GM23248 (cell line): ENCODE measurements at regions not wholly inside any gene's neighbourhood (a gene's known extent, or its start where the extent isn't known, plus 50 kb on each side); places are given as distances from the start of the nearest gene placed in this dataset.

Experiments
- DNase-seq: peaks from one replicate; pipeline ENCODE4 v3.0.0-alpha.2; 2015
- H2AFZ ChIP-seq: fragments of 200-600 bp; sonication (generic); 2 replicates; pipeline ENCODE4 v1.6.1; 2016; ENCODE audit warnings: antibody characterized with exemption
- H3F3A ChIP-seq: fragments of 200-600 bp; sonication (generic); 2 replicates; pipeline ENCODE4 v1.6.1; 2016; ENCODE audit warnings: mild to moderate bottlenecking, antibody characterized with exemption, mixed run types; ENCODE audit not compliant: insufficient read depth
- H3K27ac ChIP-seq: fragments of 200-600 bp; sonication (generic); 2 replicates; pipeline ENCODE4 v1.5.1; 2016; ENCODE audit warnings: mild to moderate bottlenecking
- H3K27me3 ChIP-seq: fragments of 200-600 bp; sonication (generic); replicated peaks from 2 replicates; pipeline ENCODE4 v1.6.1; 2016; ENCODE audit warnings: mild to moderate bottlenecking; ENCODE audit not compliant: insufficient read depth
- H3K36me3 ChIP-seq: fragments of 200-600 bp; sonication (generic); 2 replicates; pipeline ENCODE4 v1.6.1; 2016; ENCODE audit warnings: low read depth, mild to moderate bottlenecking
- H3K4me1 ChIP-seq: fragments of 200-600 bp; sonication (generic); 2 replicates; pipeline ENCODE4 v1.6.1; 2016; ENCODE audit warnings: mild to moderate bottlenecking; ENCODE audit not compliant: insufficient read depth
- H3K4me2 ChIP-seq: fragments of 200-600 bp; sonication (generic); one replicate; pipeline ENCODE4 v1.6.1; 2016; ENCODE audit warnings: mild to moderate bottlenecking; ENCODE audit not compliant: unreplicated experiment
- H3K4me3 ChIP-seq: fragments of 200-600 bp; sonication (generic); 2 replicates; pipeline ENCODE4 v1.5.1; 2016; ENCODE audit warnings: mild to moderate bottlenecking
- H3K79me2 ChIP-seq: fragments of 200-600 bp; sonication (generic); 2 replicates; pipeline ENCODE4 v1.6.1; 2016; ENCODE audit warnings: mild to moderate bottlenecking; ENCODE audit not compliant: insufficient read depth
- H3K9ac ChIP-seq: fragments of 200-600 bp; sonication (generic); 2 replicates; pipeline ENCODE4 v1.6.1; 2016; ENCODE audit warnings: mild to moderate bottlenecking
- H3K9me2 ChIP-seq: fragments of 200-600 bp; sonication (generic); 2 replicates; pipeline ENCODE4 v1.6.1; 2016; ENCODE audit warnings: mixed run types, mild to moderate bottlenecking, moderate library complexity; ENCODE audit not compliant: insufficient read depth
- H3K9me3 ChIP-seq: fragments of 200-600 bp; sonication (generic); one replicate; pipeline ENCODE4 v1.6.1; 2017; ENCODE audit warnings: low read depth
- H4K20me1 ChIP-seq: fragments of 200-600 bp; sonication (generic); 2 replicates; pipeline ENCODE4 v1.6.0; 2016; ENCODE audit not compliant: insufficient read depth
- EZH2 ChIP-seq: fragments of 200-600 bp; sonication (generic); IDR thresholded peaks from 2 replicates; pipeline ENCODE4 v1.6.1; 2018; ENCODE audit warnings: antibody characterized with exemption, mild to moderate bottlenecking; ENCODE audit not compliant: insufficient read depth, poor library complexity, severe bottlenecking
- EZH2phosphoT487 ChIP-seq: fragments of 200-600 bp; sonication (generic); IDR thresholded peaks from 2 replicates; pipeline ENCODE4 v1.6.1; 2018; ENCODE audit warnings: antibody characterized with exemption, moderate library complexity, mild to moderate bottlenecking, low read depth; ENCODE audit not compliant: insufficient read depth
- WGBS, 2 experiments: methylation state at CpG; one replicate each; pipeline ENCODE4 v1.1.6; 2015 to 2017; ENCODE audit warnings: low lambda C conversion rate in 2 of 2, low coverage in 1 of 2; ENCODE audit errors: missing lambda C conversion rate in 2 of 2; 5-methylcytosine and 5-hydroxymethylcytosine counted together
- in situ Hi-C: fragments of 300-500 bp; cut with MboI; formaldehyde crosslinking; loops from 2 replicates; pipeline ENCODE4 v1.15.0; 2020

GRCh38 chr18:75937306-75937705, 509.8 kb upstream of the SMIM21 start:
- Histone ChIP-seq H4K20me1 (no peaks in the 10 kb centered on the region), H2AFZ (no peak overlapping the region), H3K4me3 (no peak overlapping the region), H3K27me3 (no peaks in the 10 kb centered on the region), H3K9ac (no peak overlapping the region), H3K9me3 (no peaks in the 10 kb centered on the region), H3K9me2 (no peaks in the 10 kb centered on the region), H3F3A (no peaks in the 10 kb centered on the region), H3K36me3 (no peaks in the 10 kb centered on the region), H3K4me2 (no peak overlapping the region), H3K4me1 (no peaks in the 10 kb centered on the region), H3K79me2 (no peaks in the 10 kb centered on the region), H3K27ac (no peak overlapping the region)
- DNase-seq: no peak
- in situ Hi-C loops: no loop called here
- WGBS, 2 experiments: 3 to 5% methylated on average over 2 of the region's 2 CpGs
- TF ChIP-seq EZH2phosphoT487 (no peak), EZH2 (no peak)

DNA sequence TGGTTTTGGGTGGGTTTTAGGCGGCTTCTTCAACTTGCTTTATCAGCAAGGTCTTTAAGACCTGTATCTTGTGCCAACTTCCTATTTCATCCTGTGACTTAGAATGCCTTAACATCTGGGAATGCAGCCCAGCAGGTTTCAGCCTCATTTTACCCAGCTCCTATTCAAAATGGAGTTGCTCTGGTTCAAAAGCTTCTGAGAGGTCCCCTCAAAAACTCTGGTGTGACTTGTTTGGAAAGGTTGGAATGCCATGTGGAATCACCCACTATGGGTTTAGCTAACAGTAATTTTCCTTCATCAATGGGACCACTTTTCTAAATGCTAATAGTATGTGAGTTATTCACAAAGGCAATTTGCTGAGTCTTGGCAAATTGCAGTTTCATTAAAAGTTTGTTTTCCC, 509.4 kb upstream of the SMIM21 start:
- in situ Hi-C loops: no loop called here
- Histone ChIP-seq H3F3A (no peaks in the 10 kb centered on the region), H3K4me1 (no peaks in the 10 kb centered on the region), H4K20me1 (no peaks in the 10 kb centered on the region), H3K36me3 (no peaks in the 10 kb centered on the region), H3K27me3 (no peaks in the 10 kb centered on the region), H3K9me2 (no peaks in the 10 kb centered on the region), H3K4me2 (no peak overlapping the region), H3K79me2 (no peaks in the 10 kb centered on the region), H3K4me3 (no peak overlapping the region), H3K27ac (no peak overlapping the region), H2AFZ (no peak overlapping the region), H3K9ac (no peak overlapping the region), H3K9me3 (no peaks in the 10 kb centered on the region)
- 18 to 31% methylated on average over 1 of the region's 1 CpG for WGBS, 2 experiments
- DNase-seq: no peak
- TF ChIP-seq EZH2 (no peak), EZH2phosphoT487 (no peak)

DNA sequence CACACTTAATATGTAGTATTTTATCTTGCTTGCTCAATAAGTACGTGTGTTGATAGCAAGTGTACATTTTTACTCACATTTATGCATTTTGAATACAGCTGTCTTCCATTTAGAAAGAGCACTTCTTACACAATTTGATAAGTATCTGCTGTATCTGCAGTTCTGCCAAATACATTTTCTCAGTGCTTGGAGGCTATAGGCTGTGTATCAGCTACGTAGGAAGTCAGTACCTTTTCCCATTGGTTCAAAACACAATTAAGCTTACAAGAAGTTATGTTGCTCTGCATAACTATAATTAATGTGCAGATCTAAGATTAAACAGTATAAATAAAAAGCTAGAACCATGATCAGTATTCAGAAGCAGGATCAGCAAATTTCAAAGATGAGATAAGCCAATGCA, 503.6 kb upstream of the SMIM21 start:
- no peak overlapping the region for H3K27ac ChIP-seq
- no peaks in the 10 kb centered on the region for H3K9me3 ChIP-seq
- TF ChIP-seq EZH2 (no peak), EZH2phosphoT487 (no peak)
- DNase-seq: no peak
- no peak overlapping the region for H3K9ac ChIP-seq
- no peaks in the 10 kb centered on the region for H3K79me2 ChIP-seq
- in situ Hi-C loops: no loop called here
- no peak overlapping the region for H3K4me3 ChIP-seq
- H2AFZ ChIP-seq: no peak overlapping the region
- no peak overlapping the region for H3K4me2 ChIP-seq
- no peaks in the 10 kb centered on the region for H3K36me3 ChIP-seq
- H4K20me1 ChIP-seq: no peaks in the 10 kb centered on the region
- H3K4me1 ChIP-seq: no peaks in the 10 kb centered on the region
- H3F3A ChIP-seq: no peaks in the 10 kb centered on the region
- H3K27me3 ChIP-seq: no peaks in the 10 kb centered on the region
- H3K9me2 ChIP-seq: no peaks in the 10 kb centered on the region
- 20 to 31% methylated on average over 2 of the region's 2 CpGs for WGBS, 2 experiments

DNA sequence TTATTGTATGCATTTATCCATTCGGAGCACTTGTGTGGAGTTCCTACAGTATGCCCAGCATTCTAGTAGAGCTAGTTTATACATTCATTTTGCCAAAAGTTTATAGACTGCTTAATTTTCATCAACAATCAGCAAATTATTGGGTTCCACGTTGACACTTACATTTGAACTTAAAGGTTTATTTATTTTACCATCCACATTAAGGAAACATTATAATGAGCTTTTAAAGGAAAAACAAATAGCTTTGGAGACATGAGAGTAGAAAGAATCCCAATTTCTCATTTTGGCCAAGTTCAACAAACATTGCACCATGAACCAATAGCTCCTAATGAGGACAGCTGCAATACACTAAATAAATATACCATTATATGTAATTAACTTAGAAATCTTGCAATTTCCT, 501.2 kb upstream of the SMIM21 start:
- H3K27me3 ChIP-seq: no peaks in the 10 kb centered on the region
- H3K4me2 ChIP-seq: no peak overlapping the region
- no peaks in the 10 kb centered on the region for H3K79me2 ChIP-seq
- WGBS, 2 experiments: 26 to 33% methylated on average over 2 of the region's 2 CpGs
- H4K20me1 ChIP-seq: no peaks in the 10 kb centered on the region
- no peaks in the 10 kb centered on the region for H3K9me2 ChIP-seq
- no peak overlapping the region for H3K27ac ChIP-seq
- TF ChIP-seq EZH2phosphoT487: no peak
- no peak for TF ChIP-seq EZH2
- no peaks in the 10 kb centered on the region for H3K36me3 ChIP-seq
- in situ Hi-C loops: no loop called here
- no peaks in the 10 kb centered on the region for H3K4me1 ChIP-seq
- DNase-seq: no peak
- no peak overlapping the region for H2AFZ ChIP-seq
- H3F3A ChIP-seq: no peaks in the 10 kb centered on the region
- H3K9me3 ChIP-seq: no peaks in the 10 kb centered on the region
- no peak overlapping the region for H3K9ac ChIP-seq
- no peak overlapping the region for H3K4me3 ChIP-seq

DNA sequence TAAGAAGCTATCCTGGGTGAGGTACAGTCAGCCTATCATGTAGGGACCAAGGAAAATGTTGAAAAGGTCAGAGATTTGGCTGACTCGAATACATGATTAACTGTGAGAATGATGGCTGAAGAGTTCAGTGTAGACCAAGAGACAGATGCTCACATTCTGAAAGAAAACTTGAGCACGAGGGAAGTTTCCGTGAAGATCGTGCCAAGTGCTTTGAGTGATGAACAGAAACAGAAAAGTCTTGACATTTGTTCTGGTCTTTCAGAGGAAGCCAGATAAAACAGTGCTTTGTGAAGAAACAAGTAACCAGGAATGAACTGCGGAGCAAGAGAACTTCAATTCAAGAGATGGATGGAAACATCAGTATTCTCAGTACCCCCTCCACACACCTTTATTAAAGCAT, 500.3 kb upstream of the SMIM21 start:
- no peaks in the 10 kb centered on the region for H3K9me2 ChIP-seq
- no peaks in the 10 kb centered on the region for H3K36me3 ChIP-seq
- H3K4me3 ChIP-seq: no peak overlapping the region
- no peak overlapping the region for H2AFZ ChIP-seq
- no peaks in the 10 kb centered on the region for H4K20me1 ChIP-seq
- no peak for DNase-seq
- H3K9ac ChIP-seq: no peak overlapping the region
- TF ChIP-seq EZH2phosphoT487: no peak
- no peak for TF ChIP-seq EZH2
- 44 to 54% methylated on average over 5 of the region's 5 CpGs for WGBS, 2 experiments
- H3K4me2 ChIP-seq: no peak overlapping the region
- no peaks in the 10 kb centered on the region for H3K4me1 ChIP-seq
- no peaks in the 10 kb centered on the region for H3F3A ChIP-seq
- H3K9me3 ChIP-seq: no peaks in the 10 kb centered on the region
- in situ Hi-C loops: no loop called here
- H3K27ac ChIP-seq: no peak overlapping the region
- no peaks in the 10 kb centered on the region for H3K79me2 ChIP-seq
- no peaks in the 10 kb centered on the region for H3K27me3 ChIP-seq
